GM19035 (cell line): ENCODE measurements at regions not wholly inside any gene's neighbourhood (a gene's known extent, or its start where the extent isn't known, plus 50 kb on each side); places are given as distances from the start of the nearest gene placed in this dataset.

Experiments used
- ATAC-seq: cut with Tn5 transposase; IDR thresholded peaks from one replicate; pipeline ENCODE4 v1.9.1; 2021; ENCODE audit not compliant: unreplicated experiment

DNA sequence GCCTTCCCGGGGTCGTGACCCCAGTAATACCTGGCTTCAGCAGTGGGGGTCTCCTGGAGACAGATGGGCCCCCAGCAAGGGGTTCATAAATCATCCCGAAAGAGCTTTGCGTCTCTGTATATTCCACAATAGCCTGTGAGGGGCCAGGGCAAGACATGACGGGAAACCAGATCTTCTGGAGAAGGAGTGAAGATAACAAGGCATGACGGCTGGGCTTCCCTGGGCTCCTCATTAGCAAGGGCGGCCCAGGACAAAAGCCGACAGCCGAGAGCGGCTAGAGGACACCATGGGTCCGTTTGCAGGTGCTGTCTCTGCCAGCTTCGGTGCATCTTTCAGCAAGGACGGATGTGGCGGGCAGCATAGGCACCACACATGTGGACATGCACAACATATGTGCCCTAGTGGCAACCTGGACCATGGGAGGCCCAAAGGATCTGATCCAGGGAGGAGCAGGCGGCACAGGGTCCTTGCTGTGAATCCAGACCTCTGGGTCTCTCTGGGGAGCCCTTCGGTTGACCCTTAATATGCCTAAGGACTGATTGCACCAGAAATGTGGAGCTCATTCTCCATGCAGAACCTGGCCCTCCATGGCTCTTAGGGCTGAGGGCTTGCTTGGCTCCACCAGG is 136.9 kb upstream of the FOXF1 start:
- no peak for ATAC-seq

DNA sequence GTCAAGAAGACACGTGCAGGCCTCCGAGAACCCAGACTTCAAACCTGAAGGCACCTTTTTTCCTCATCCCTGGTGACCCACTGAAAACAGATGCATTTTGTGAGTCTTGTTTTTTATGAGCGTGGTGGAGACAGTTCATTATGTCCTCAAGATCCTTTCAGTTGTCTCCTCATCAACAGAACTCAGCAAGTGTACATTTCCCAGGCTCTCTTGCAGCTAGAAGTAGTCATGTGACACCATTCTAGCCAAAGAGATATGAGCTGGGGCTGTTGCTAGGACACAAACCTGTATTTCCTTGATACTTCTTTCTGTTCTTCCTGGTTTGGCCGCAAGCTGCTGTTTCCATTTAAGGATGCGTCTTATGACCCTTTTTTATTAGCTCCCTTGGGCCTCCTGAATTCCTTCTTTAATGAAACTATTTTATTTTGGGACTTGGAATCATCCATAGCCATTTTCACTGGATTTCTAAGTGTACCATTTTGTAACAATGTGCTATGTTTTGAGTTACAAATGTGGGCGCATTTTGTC is 135.7 kb upstream of the FOXF1 start:
- no peak for ATAC-seq

DNA sequence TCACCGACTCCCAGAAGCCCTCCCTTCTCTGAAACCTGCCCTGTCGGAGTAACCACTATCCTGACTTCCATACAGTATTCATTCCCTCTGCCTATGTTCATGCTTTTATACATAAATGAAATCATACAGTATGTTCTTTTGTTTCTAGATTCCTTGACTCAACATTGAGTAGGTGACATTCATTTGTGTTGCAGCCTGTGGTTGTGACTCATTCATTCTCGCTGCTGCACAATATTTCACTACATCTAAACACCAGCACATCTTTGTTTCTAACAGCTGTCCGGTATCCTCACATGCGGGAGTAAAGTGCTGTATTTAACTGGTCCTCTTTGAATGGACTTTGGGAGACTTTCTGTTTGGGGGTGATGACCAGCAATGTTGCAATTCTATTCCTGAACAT is 135.0 kb upstream of the FOXF1 start:
- no peak for ATAC-seq

DNA sequence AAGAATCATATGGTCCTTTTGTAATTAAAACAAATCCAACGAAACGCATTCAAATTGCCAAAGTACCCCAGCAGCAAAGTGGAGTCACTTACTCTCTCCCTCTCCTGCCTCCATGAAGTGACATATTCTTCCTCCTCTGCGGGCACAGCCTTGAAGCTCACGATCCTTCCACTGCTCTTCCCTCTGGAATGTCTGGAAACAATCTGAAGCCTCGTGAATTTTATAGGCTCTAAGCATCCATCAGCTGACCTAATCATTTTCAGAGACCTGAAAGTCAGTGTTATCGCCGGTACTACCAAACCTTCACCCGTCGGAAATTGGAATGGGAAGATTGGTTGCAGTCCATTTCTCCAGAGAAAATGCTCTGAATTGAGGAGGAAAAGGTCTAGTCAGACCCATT is 134.5 kb upstream of the FOXF1 start:
- no peak for ATAC-seq

DNA sequence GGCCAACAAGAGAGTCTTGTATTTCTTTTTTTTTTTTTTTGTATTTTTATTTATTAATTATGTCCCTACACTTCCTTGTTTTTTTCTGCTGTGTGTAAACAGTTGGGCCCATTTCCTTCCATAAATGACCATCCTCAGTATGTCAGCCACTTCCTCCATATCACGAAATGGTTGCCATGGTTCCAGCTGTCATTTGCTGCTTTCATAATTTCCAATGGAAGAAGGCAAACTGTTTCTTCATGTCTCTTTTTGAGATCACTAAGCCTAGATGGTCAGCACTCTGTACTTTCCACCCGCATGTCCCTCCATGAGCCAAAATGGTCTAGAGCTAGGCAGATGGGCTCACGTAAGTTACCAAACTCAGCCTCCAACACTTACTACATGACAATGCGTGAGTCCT is 133.5 kb upstream of the FOXF1 start:
- no peak for ATAC-seq

DNA sequence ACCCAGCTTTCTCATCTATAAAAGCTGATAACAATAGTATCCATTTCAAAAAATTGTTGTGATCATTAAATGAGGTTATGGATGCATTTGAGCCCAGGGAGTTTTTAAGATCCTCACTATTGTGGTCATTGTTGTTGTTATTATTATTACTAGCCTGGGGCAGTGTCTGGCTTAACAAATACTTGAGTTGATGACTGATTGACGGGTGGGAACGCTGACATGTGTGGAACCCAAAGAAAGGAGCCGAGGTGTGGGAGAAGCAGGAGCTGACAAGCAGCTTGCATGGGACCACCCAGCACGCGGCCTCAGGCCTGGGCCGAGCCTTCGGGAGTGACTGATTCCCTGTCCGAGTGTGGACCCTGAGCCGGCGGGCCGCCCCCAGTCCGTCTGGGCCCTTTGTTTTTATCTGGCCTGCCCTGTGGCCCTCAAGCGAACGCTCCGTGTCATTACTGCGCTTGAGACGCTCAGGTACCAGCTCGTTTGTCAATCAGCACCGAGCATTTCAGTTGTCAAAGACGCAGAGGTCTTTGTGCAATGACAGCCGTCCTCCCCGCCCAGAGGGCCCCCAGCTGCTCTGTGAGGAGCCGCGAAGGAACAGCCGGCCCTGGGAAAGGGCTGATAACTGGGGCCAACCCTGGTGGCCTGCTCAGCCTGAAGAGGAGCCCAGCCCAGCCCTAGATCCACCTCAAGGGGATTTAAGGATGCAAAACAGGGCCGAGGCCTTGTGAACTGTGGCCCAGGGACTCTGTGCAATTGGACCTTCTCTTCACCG is 132.9 kb upstream of the FOXF1 start:
- no peak for ATAC-seq

DNA sequence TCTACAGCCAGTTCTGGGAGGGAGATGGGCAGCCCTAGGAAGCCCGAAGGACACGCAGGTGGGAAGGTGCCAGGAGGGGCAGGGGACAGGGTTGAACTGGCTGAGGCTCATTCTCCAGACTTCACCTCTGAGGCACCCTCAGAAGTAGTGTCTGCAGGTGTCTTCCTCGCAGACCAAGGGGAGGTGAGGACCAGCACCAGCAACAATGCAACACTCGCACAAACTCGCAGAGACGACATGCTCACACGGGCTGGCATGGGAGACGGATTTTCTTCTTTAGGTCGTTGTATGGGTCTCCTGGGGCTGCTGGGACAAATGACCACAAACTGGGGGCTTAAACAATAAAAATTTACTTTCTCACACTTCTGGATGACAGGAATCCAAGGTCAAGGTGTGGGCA is 132.2 kb upstream of the FOXF1 start:
- no peak for ATAC-seq

DNA sequence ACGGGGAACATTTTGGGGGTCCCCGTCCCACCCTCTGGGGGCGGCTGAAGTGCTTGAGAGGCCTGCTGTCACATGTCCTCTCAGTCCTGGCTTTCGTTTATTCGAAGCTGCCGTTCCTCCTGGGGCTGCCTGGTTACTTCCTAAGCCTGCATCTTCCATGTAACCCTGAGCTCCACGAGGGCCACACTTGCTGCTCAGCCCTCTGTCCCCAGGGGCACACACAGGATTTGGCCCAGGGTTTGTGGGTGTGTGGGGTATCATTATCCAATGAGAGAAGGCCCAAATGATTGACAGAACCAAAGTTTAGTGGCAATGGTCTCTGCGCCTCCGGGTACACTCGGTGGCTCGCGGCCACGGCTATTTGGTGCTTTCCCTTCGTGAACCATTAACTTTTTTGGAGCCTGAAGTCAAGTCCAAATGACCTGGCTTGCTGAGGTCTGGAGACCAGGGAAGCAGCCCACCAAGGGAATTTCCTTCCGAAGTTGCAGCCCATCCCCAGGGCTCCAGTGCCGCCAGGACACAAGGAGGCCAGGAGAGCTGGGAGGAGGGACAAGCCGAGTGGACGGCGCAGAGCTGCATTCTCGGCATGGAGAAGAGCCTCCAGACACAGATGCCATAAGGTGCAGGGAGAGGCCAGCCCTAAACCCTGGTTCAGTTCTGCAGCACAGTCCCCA is 131.4 kb upstream of the FOXF1 start:
- no peak for ATAC-seq

DNA sequence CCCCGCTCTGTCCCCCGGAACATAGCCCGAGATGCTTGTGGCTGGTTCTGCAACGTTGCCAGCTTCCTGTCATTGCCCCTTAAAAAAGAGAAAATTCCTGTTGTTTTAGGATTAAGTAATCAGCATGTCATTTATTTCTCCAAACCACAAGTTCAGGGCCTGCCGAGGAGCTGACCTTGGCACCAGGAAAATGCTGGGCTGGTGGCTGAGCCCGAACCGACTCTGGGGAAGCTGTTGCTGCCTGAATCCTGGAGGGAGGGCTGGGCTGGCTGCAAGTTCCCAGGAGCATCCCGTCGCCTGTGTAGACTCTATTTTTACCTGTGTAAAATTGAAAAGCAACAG is 130.9 kb upstream of the FOXF1 start:
- no peak for ATAC-seq

DNA sequence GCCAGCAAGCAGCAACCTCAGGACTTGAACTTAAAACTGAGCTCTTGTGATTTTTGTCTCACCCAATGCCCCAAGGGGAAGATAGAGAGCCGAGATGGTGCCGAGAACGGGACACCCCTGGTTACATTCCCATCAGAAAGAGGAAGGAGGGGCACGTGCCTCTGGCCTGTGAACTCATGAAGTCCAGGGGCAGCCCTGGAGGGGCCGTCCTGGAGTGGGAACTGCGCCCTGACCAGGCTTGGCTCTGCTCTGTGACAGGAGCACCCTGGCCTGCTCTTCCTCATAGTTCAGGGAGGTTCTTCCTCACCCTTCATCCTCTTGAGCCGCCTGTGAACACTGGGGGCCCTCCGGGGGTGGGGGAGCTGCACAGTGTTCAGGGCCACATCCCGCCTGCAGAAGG is 130.3 kb upstream of the FOXF1 start:
- ATAC-seq: no peak

DNA sequence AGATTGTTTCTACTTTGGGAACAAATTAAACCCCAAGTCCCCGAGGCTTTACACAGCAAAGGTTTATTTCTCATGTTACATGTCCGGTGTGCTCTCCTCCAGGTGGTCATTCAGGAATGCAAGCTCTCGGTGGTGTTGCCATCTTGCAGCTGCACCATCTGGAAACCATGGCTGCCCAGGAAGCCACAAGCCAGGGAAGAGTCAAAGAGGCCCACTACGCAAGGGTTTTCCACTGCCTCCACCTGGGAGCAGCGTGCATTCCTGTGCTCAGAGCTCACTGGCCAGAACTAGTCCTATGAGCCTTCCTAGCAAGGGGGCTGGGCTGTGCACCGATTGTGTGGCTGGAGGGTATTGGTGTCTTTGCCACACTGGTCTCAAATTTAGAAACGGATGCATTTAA is 128.8 kb upstream of the FOXF1 start:
- no peak for ATAC-seq

DNA sequence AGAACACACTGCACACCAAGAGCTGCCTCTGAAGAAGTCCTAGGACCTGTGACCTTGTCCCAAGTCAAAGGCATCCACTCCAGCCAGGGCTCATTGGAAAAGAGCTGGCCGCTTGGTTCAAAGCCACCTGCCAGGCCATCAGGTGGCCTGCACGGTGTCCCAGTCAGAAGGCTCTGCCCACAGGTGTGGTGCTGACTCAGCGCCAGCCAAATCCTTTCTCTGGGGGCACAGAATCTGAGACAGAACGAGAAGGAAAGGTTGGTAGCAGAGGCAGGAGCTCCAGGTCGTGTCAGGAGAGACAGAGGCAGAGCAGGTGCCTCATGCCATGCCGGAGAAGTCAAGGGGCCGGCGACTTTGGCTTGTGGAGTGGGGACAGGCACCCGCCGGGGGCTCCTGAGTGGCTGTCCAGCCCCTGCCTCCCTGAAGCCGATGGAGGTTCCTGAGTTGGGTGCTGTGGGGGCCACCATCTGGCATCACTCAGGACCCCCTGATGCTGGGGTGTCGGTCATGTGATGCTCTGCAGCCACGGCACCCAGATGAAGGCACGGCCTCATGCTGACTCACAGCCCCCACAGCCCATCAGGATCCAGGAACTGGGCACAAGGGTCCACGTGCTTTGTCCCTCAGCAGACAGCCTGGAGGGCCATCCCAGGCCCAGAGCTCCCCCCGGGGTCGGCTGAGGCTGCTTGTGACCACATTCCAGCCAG is 128.1 kb upstream of the FOXF1 start:
- no peak for ATAC-seq

DNA sequence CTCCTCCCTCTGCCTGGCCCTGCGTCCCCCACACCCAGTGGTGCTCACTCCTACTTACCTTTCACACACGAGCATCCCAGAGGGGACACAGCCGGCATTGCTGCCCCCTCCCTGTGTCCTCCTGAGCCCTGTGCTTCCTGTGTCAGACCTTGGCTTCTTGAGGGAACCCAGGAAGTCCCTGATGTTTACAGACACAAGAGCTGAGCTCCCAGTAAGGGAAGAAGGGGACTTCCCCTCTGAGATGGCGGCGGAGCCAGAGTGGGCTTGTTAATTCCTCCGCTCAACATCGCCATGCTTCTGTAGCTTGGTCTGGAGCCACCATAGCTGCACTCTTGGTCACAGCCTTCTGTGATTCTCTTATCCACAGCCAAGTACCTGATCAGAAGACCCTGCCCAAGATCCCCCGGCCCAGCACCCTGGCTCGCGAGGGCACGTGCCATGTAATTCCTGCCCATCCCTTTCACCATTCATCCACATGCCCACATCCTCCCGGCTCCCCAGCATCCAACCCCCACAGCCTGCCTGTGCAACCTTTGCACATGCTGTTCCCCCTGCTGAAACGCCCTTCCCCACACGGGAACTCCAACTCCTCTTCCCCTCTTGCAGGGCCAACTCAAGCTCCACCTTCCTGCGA is 127.4 kb upstream of the FOXF1 start:
- ATAC-seq: no peak

DNA sequence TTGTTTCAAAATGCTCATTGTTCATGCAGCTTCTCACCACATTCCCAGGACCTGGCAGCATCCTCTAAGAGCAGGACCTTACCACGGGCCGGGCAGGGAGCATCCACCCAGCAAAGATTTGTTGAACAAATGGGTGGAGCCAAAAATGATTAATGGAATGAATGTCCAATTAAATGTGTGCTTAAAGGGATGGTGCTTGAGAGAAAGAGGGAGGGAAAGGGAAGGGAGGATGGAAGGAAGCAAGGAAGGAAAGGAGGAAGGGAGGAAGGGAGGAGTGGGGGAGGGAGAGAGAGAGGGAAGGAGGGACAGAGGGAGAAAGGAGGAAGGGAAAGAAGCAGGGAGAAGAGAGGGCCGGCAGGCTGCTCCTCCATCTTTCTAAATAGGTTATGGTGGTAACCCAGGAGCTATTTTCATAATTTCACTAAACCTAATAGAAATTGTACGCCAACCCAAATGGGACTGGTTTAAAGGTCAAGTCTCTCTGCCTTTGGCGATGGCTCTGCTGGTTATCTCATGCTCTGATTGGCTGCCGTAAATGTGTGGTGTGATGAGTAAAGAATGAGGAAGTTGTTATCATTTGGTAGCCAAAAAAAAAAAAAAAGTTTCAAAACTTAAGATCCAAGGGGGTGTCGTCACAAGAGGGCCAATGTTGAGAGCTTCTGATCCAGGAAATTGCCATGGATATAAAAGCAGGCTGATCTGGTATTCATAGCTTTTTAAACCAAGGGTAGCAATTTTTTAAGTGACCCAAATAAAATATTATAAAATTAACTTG is 126.7 kb upstream of the FOXF1 start:
- ATAC-seq: no peak

DNA sequence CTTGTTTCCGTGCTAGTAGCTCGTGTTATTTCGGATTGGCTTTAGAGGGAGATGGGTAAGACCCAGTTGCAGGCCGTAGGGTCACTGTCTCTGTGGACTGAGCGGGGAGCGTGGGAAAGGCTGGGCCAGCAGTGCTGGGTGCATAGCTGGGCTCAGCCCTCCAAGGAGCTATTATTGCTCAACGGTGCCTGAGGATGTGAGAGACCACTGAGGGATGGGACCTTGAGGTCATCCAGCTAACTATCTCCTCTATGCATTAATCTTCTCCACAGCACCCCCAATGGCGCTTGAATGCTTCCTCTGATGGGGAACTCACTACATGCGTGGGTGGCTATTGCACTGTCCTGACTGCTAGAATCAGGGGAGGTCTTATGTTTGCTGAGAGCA is 126.1 kb upstream of the FOXF1 start:
- no peak for ATAC-seq

DNA sequence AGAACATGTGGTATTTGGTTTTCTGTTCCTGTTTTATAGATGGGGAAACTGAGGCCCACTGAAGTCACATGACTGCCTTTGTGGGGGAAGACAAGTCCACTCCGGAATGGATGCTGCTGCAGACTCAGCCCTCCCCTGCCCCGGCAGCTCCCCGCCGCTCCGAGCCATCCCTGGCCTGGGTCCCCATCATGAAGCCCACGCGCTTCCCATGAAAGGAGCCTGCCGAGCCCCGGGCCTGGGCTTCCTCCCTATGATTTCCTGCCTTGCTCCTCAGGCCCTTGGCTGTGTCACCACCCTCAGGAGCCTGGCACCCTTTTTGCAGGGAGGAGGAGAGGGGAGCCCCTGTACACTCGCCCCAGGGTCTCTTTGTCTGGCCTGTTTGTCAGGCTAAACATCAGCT is 125.3 kb upstream of the FOXF1 start:
- ATAC-seq: no peak

DNA sequence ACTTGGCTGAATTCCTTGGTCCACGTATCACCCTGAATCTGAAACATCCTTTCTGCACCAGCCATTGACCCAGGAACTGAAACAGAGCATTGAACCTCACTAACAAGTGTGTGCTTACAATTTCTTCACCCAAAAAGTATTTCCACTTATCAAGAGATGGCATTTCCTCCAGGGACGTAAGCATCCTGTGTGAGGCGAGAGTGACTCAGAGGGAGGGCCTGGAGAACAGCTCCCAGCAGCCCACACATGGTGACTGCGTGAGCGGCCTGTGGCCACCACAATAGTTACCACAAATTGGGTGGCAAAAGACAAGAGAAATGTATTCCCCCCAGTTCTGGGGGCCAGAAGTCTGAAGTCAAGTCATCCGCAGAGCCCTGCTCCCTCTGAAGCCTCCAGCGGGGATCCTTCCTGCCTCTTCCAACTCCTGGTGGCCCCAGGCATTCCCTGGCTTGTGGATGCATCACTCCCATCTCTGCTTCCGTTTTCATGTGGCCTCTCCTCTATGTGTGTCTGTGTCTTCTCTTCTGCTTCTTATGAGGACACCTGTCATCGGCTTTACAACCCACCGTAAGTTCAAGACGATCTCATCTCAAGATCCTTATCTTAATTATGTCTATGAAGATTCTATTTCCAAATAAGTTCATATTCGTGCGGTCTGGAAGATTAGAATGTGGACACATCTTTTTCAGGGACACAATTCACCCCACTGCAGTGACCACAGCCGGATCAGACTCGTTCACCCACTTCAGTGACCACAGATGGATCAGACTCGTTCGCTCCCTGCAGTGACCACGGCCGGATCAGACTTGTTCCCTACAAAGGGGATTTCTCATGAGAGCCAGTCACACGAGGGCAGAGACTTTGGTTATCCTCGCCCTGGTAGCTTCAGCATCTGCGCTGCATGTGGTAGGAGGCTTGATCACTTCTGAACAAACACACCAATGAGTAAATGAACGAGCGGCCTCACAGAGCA is 122.6 kb upstream of the FOXF1 start:
- ATAC-seq: no peak

DNA sequence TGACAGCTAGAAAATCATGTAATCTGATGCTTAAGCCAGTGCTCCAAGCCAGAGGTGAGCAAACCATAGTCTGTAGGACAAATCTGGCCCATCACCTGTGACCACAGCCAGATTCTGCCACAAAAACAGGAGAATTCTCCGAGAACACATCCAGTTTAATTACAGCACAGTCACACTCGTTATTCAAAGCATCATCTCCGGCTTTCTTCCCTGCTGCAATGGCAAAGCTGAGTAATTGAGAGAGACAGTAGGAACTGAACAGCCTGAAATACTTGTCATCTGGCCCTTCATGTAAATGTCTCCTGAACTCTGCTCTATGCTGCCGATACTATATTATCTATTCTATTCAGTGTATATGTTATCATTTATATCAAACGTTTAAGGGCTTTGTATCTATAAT is 121.4 kb upstream of the FOXF1 start:
- no peak for ATAC-seq

DNA sequence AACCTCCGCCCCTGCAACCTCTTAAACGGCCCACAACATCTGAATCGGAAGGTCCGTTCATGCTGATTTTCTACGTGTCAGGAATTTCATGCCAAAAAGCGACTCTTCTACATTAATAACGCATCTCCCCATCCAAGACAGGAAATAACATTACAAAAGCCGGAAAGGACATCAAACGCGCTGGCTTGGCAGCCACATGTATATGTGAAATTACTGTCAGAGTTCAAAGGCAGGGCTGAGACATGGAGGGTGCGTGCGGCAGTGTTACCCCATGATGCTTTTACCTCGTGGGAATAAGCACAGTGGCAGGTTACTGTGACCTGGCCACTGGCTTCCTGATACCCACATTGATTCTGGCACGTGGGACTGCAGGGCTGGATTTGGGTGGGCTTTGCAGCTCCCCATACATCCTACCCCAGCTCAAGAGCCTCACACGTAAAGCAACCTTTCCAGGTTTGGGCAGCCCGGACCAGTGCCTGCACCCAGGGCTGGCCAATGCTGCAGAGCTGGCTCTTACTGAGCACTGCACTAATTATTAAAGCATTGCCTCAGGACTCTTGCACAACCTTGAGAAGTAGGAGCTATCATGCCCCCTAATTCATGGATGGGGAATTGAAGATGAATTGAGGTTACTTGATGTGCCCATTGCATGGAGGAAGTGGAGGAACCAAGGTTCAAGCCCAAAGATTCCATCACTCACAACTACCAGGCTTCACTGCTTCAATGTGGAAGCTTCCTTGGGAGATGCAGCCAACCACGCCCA is 120.6 kb upstream of the FOXF1 start:
- ATAC-seq: no peak
